K562 (cell line): ENCODE measurements at regions not wholly inside any gene's neighbourhood (a gene's known extent, or its start where the extent isn't known, plus 50 kb on each side); places are given as distances from the start of the nearest gene placed in this dataset.
A peak's percentile ranks its signal among the peaks of the same experiment; 100 is the strongest.

Experiments
- ATAC-seq: fragments of 200-7000 bp; cut with Tn5 transposase; 3 replicates; pipeline ENCODE4 v1.9.1; 2020; ENCODE audit warnings: moderate library complexity
- BruUV-seq: library from RNA; stranded (reverse); fragments of 400-500 nt; replicated peaks from 2 replicates; lab custom pipeline; 2021; lab: Mats Ljungman, UMichigan
- CTCF ChIA-PET: fragments of 300-600 bp; formaldehyde crosslinking; extraction: SDS; loops from one replicate; lab custom pipeline; 2021; ENCODE audit warnings: low intra/inter-chr PET ratio; lab: Yijun Ruan, JAX
- POLR2A ChIA-PET: fragments of 300-600, 350-650 bp; sonication (Branson Sonifier 250); formaldehyde crosslinking; extraction: SDS; loops from one replicate; lab custom pipeline; 2021; ENCODE audit warnings: antibody characterized with exemption, inconsistent platforms; lab: Yijun Ruan, JAX
- DNase-seq, 4 experiments: peaks; one replicate each; pipeline versions ENCODE4 v3.0.0 to v3.0.0-alpha.2; 2011 to 2018; ENCODE audit warnings: low spot score in 3 of 4, mixed read lengths in 3 of 4; ENCODE audit errors: extremely low read depth in 1 of 4
- FAIRE-seq: peaks from 2 replicates; lab custom pipeline; 2011; peaks lifted over from hg19 to GRCh38; lab: Jason Lieb, UNC
- H2AFZ ChIP-seq: 2 replicates; pipeline ENCODE4 v1.6.0; 2011; ENCODE audit warnings: low read depth, low read length, control low read depth, inconsistent platforms
- H3K27ac ChIP-seq: fragments of 200-600 bp; 3 replicates; pipeline ENCODE4 v1.8.0; 2011; ENCODE audit warnings: low read depth, mild to moderate bottlenecking, control low read depth, inconsistent platforms, low read length, moderate library complexity, mixed read lengths; ENCODE audit errors: extremely low read depth
- H3K27me3 ChIP-seq, 2 experiments: fragments of 300-600 bp in 1 of 2; 2 replicates in 1 of 2; 3 replicates in 1 of 2; pipeline versions ENCODE4 v1.6.0 to v1.8.0; 2011; ENCODE audit warnings: inconsistent platforms in 2 of 2, low read length in 2 of 2, mild to moderate bottlenecking in 1 of 2, mixed read lengths in 1 of 2, moderate library complexity in 1 of 2; ENCODE audit not compliant: control insufficient read depth in 2 of 2, insufficient read depth in 2 of 2
- H3K36me3 ChIP-seq: fragments of 300-600 bp; 3 replicates; pipeline ENCODE4 v1.8.0; 2011; ENCODE audit warnings: mild to moderate bottlenecking, low read length, inconsistent platforms; ENCODE audit not compliant: control insufficient read depth, insufficient read depth
- H3K4me1 ChIP-seq, 2 experiments: fragments of 200-600 bp in 1 of 2; replicated peaks in 1 of 2; 2 replicates in 1 of 2; 3 replicates in 1 of 2; pipeline versions ENCODE4 v1.5.1 to v1.8.0; 2011; ENCODE audit warnings: inconsistent platforms in 2 of 2, low read length in 2 of 2, mild to moderate bottlenecking in 1 of 2, mixed read lengths in 1 of 2, moderate library complexity in 1 of 2; ENCODE audit not compliant: control insufficient read depth in 2 of 2, insufficient read depth in 2 of 2
- H3K4me2 ChIP-seq: 2 replicates; pipeline ENCODE4 v1.6.1; 2011; ENCODE audit warnings: low read length, control low read depth, inconsistent platforms, mixed read lengths; ENCODE audit not compliant: insufficient read depth
- H3K4me3 ChIP-seq: fragments of 200-600 bp; sonication (generic), shearing (Covaris generic); 2 replicates; pipeline ENCODE4 v1.5.1; 2016; ENCODE audit warnings: control low read depth, inconsistent platforms
- H3K79me2 ChIP-seq: fragments of 200-600 bp; 3 replicates; pipeline ENCODE4 v1.8.0; 2011; ENCODE audit warnings: low read length, inconsistent platforms; ENCODE audit not compliant: control insufficient read depth, insufficient read depth
- H3K9ac ChIP-seq, 2 experiments: 2 replicates each; pipeline versions ENCODE4 v1.6.0 to v1.6.1; 2011; ENCODE audit warnings: low read depth in 2 of 2, low read length in 2 of 2, control low read depth in 1 of 2, inconsistent platforms in 1 of 2, mild to moderate bottlenecking in 1 of 2, mixed read lengths in 1 of 2; ENCODE audit not compliant: insufficient read depth in 1 of 2
- H3K9me1 ChIP-seq: one replicate; pipeline ENCODE4 v1.6.0; 2011; ENCODE audit warnings: inconsistent platforms, mild to moderate bottlenecking, low read length, moderate library complexity; ENCODE audit not compliant: control insufficient read depth, insufficient read depth
- H3K9me3 ChIP-seq: replicated peaks from 2 replicates; pipeline ENCODE4 v1.5.1; 2011; ENCODE audit warnings: low read depth, low read length, inconsistent platforms; ENCODE audit not compliant: control insufficient read depth, insufficient read depth
- H4K20me1 ChIP-seq: replicated peaks from 2 replicates; pipeline ENCODE4 v1.6.1; 2011; ENCODE audit warnings: low read length, inconsistent platforms, mixed read lengths; ENCODE audit not compliant: control insufficient read depth, insufficient read depth
- CEBPB ChIP-seq: fragments of 450-650 bp; IDR thresholded peaks from 2 replicates; pipeline ENCODE4 v1.6.1; 2016; ENCODE audit warnings: missing genetic modification characterization, missing compliant biosample characterization
- CEBPG ChIP-seq, 3 experiments: fragments of 200-800 bp in 1 of 3; sonication (Bioruptor generic) in 1 of 3; sonication (generic) in 1 of 3; formaldehyde crosslinking in 1 of 3; IDR thresholded peaks in 2 of 3; conservative IDR thresholded peaks in 1 of 3; 2 replicates each; pipeline versions ENCODE4 v1.6.1 to v1.8.0; 2016 to 2022; ENCODE audit warnings: missing compliant biosample characterization in 2 of 3, missing genetic modification characterization in 2 of 3, mild to moderate bottlenecking in 1 of 3, missing genetic modification reagents in 1 of 3
- EP300 ChIP-seq: IDR thresholded peaks from 2 replicates; pipeline ENCODE4 v1.6.1; 2012; ENCODE audit warnings: low read length, improper control_type of control experiment
- FOXM1 ChIP-seq, 2 experiments: fragments of 450-650 bp in 1 of 2; sonication (generic) in 1 of 2; formaldehyde crosslinking in 1 of 2; IDR thresholded peaks; 2 replicates each; pipeline versions ENCODE4 v1.6.1 to v1.9.0; 2017 to 2022; ENCODE audit warnings: low read depth in 2 of 2, mild to moderate bottlenecking in 2 of 2, missing genetic modification reagents in 1 of 2, moderate library complexity in 1 of 2
- JUND ChIP-seq, 2 experiments: IDR thresholded peaks; 2 replicates in 1 of 2; 3 replicates in 1 of 2; pipeline ENCODE4 v1.6.1; 2011; ENCODE audit warnings: borderline replicate concordance in 2 of 2, low read depth in 2 of 2, low read length in 2 of 2, improper control_type of control experiment in 1 of 2, missing biosample characterization in 1 of 2, missing genetic modification characterization in 1 of 2, missing genetic modification reagents in 1 of 2
- LARP7 ChIP-seq: fragments of 450-650 bp; IDR thresholded peaks from 2 replicates; pipeline ENCODE4 v1.6.1; 2016
- MAFG ChIP-seq: fragments of 450-650 bp; conservative IDR thresholded peaks from 2 replicates; pipeline ENCODE4 v1.6.1; 2016; ENCODE audit warnings: missing genetic modification characterization, missing compliant biosample characterization
- MAZ ChIP-seq, 2 experiments: fragments of 450-650 bp in 1 of 2; sonication (generic) in 1 of 2; formaldehyde crosslinking; IDR thresholded peaks in 1 of 2; conservative IDR thresholded peaks in 1 of 2; 2 replicates each; pipeline versions ENCODE4 v1.4.0 to v1.5.0; 2020; ENCODE audit warnings: mild to moderate bottlenecking in 1 of 2, missing genetic modification reagents in 1 of 2
- NCOA1 ChIP-seq: fragments of 450-650 bp; IDR thresholded peaks from 2 replicates; pipeline ENCODE4 v1.6.1; 2016; ENCODE audit warnings: low read depth
- TAL1 ChIP-seq: fragments of 450-650 bp; IDR thresholded peaks from 2 replicates; pipeline ENCODE4 v1.6.1; 2016; ENCODE audit warnings: mild to moderate bottlenecking
- WGBS: fragments of 100-300 bp; shearing (Covaris generic); methylation state at CpG from one replicate; pipeline ENCODE4 v1.1.6; 2016; ENCODE audit warnings: low coverage, mixed read lengths; ENCODE audit not compliant: insufficient coverage; ENCODE audit errors: missing lambda C conversion rate; 5-methylcytosine and 5-hydroxymethylcytosine counted together
- in situ Hi-C: fragments of 300-500 bp; cut with MboI; formaldehyde crosslinking; loops from 4 replicates; pipeline ENCODE4 v1.15.0; 2018; ENCODE audit warnings: inconsistent platforms, mixed read lengths
- intact Hi-C: fragments of 100-400 bp; cut with micrococcal nuclease; formaldehyde crosslinking; loops from 2 replicates; pipeline ENCODE4 v1.14.2; 2022
- TF ChIP-seq, protein P1 (sequence below), 2 experiments: fragments of 150-350 bp in 1 of 2; IDR thresholded peaks; 2 replicates each; pipeline ENCODE4 v1.6.1; 2012 to 2016; ENCODE audit warnings: low read depth in 2 of 2, low read length in 2 of 2, mild to moderate bottlenecking in 1 of 2, moderate library complexity in 1 of 2

DNA sequence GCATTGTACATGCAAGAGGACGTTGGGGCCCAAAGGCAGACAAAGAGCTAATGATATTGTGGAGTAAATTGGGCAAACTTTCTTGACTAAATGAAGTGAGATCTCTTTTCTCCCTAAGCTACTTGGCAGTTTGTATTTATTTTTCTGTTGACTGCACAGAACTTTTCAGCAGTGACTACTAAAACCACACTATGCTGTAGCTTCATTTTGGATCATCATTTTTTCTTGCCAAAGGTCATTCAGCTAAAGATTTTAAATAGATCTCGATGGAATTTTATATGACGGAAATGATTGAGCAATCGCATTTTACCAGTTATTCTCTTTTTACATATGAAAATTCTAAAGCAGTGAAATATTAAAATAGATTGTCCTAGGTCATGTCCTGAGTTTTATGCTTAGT lies 286.1 kb upstream of the ACTBL2 start:
- H3K9me3 ChIP-seq, result no peaks in the 10 kb centered on the region
- WGBS, result 3% methylated on average over 4 of the region's 4 CpGs
- H3K4me1 ChIP-seq, result no peaks in the 10 kb centered on the region
- CTCF ChIA-PET, result no interaction called here
- in situ Hi-C loops, result no loop called here
- H2AFZ ChIP-seq, result no peak overlapping the region
- no TSS peak for BruUV-seq
- DNase-seq, result no peak
- no peak for TF ChIP-seq CEBPG (CRISPR knock-in tag; IDR thresholded peaks at IDR 0.05)
- TF ChIP-seq CEBPG (tag; conservative IDR thresholded peaks at IDR 0.05 in 1 of 2, IDR thresholded peaks at IDR 0.05 in 1 of 2), result peak in 1 of 2 experiments; percentile 42; a peak in 2 of 4 replicates
- peak; percentile 34; the same call in 1 of the 2 replicates for TF ChIP-seq CEBPB
- no peak for TF ChIP-seq FOXM1 (IDR thresholded peaks at IDR 0.05; ENCODE audit: low read depth)
- TF ChIP-seq FOXM1 (CRISPR knock-in tag; IDR thresholded peaks at IDR 0.05; ENCODE audit: low read depth), result no peak
- TF ChIP-seq, all 486 proteins: peak for 2
- no peaks in the 10 kb centered on the region for H3K79me2 ChIP-seq
- H3K36me3 ChIP-seq, result no peaks in the 10 kb centered on the region
- H3K9me1 ChIP-seq, result no peaks in the 10 kb centered on the region
- no peaks in the 10 kb centered on the region for H4K20me1 ChIP-seq
- no peak overlapping the region for H3K9ac ChIP-seq
- intact Hi-C loops, result no loop called here
- FAIRE-seq, result no peak
- H3K4me2 ChIP-seq, result no peak overlapping the region
- POLR2A ChIA-PET, result interaction anchor here (1.6 kb wide), 1 partner anchor 9 kb away, joined by 6 read pairs; no protein-coding TSS in a partner anchor
- H3K27ac ChIP-seq, result no peak overlapping the region
- no peak for ATAC-seq
- H3K27me3 ChIP-seq, result no peaks in the 10 kb centered on the region
- H3K4me3 ChIP-seq, result no peak overlapping the region

DNA sequence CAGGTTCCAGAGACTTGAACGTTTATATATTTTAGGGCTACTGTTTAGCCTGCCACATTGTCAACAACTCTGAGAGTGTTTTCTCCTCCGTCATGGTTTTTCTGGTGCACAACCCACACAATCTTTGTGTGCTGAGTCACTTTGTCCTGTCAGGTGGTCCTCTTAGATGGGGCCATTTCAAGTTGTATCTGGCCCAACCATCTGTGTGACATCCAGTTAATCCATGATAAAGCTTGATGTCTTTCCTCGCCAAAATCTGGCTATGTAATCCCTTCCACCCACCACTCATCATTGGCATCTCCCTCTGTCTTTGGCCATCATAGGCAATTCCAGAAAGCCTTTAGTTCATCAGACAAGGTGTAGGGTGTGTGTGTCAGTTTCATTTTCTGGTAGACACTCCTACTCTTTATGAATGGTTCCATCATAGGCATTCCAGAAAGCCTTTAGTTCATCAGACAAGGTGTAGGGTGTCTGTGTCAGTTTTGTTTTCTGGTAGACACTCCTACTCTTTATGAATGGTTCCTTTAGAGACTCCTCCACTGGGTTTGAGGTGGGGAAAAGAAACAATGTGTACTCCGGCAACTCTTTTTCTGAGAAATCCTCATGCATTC lies 282.0 kb upstream of the ACTBL2 start:
- FAIRE-seq (no peak), ATAC-seq (no peak), DNase-seq (peak in 1 of 4 experiments; percentile 21)
- Histone ChIP-seq H3K36me3 (no peaks in the 10 kb centered on the region), H3K4me2 (no peak overlapping the region), H4K20me1 (no peaks in the 10 kb centered on the region), H3K4me3 (no peak overlapping the region), H2AFZ (no peak overlapping the region), H3K27me3 (no peaks in the 10 kb centered on the region), H3K9me3 (no peaks in the 10 kb centered on the region), H3K9ac (no peak overlapping the region), H3K4me1 (no peaks in the 10 kb centered on the region; a peak in 1 of 5 replicates), H3K27ac (no peak overlapping the region), H3K9me1 (no peaks in the 10 kb centered on the region), H3K79me2 (no peaks in the 10 kb centered on the region)
- ChIA-PET CTCF (no interaction called here), POLR2A (no interaction called here)
- no TSS peak for BruUV-seq
- WGBS, result 5% methylated on average over 3 of the region's 4 CpGs
- intact Hi-C loops (no loop called here), in situ Hi-C loops (no loop called here)
- peak; percentile 43; the same call in 1 of the 2 replicates for TF ChIP-seq MAFG (tag)
- TF ChIP-seq, protein P1, sequence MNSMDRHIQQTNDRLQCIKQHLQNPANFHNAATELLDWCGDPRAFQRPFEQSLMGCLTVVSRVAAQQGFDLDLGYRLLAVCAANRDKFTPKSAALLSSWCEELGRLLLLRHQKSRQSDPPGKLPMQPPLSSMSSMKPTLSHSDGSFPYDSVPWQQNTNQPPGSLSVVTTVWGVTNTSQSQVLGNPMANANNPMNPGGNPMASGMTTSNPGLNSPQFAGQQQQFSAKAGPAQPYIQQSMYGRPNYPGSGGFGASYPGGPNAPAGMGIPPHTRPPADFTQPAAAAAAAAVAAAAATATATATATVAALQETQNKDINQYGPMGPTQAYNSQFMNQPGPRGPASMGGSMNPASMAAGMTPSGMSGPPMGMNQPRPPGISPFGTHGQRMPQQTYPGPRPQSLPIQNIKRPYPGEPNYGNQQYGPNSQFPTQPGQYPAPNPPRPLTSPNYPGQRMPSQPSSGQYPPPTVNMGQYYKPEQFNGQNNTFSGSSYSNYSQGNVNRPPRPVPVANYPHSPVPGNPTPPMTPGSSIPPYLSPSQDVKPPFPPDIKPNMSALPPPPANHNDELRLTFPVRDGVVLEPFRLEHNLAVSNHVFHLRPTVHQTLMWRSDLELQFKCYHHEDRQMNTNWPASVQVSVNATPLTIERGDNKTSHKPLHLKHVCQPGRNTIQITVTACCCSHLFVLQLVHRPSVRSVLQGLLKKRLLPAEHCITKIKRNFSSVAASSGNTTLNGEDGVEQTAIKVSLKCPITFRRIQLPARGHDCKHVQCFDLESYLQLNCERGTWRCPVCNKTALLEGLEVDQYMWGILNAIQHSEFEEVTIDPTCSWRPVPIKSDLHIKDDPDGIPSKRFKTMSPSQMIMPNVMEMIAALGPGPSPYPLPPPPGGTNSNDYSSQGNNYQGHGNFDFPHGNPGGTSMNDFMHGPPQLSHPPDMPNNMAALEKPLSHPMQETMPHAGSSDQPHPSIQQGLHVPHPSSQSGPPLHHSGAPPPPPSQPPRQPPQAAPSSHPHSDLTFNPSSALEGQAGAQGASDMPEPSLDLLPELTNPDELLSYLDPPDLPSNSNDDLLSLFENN (IDR thresholded peaks at IDR 0.05; ENCODE audit: low read depth in 2 of 2, low read length in 2 of 2), result no peak
- TF ChIP-seq MAZ (CRISPR knock-in tag; conservative IDR thresholded peaks at IDR 0.05 in 1 of 2, IDR thresholded peaks at IDR 0.05 in 1 of 2), result no peak
- peak; percentile 43; the same call in 1 of the 2 replicates for TF ChIP-seq TAL1
- TF ChIP-seq NCOA1, result no peak
- TF ChIP-seq EP300, result peak; percentile 22; the same call in 1 of the 2 replicates
- TF ChIP-seq LARP7, result no peak
- 0 out of 2 replicates have a peak, but pooled peaks have one; percentile 15 for TF ChIP-seq JUND (IDR thresholded peaks at IDR 0.05; ENCODE audit: borderline replicate concordance, low read depth, low read length)
- TF ChIP-seq JUND (tag; IDR thresholded peaks at IDR 0.05; ENCODE audit: borderline replicate concordance, low read depth, low read length), result no peak
